Small intestine (tissue), 7 donors: ENCODE measurements at regions not wholly inside any gene's neighbourhood (a gene's known extent, or its start where the extent isn't known, plus 50 kb on each side); places are given as distances from the start of the nearest gene placed in this dataset.

ENCODE experiments used
- DNase-seq, 2 donors: peaks; one replicate each; pipeline versions ENCODE4 v3.0.0 to v3.0.0-alpha.2; 2013
- FAIRE-seq: peaks from 2 replicates; lab custom pipeline; 2012; peaks lifted over from hg19 to GRCh38; lab: Jason Lieb, UNC
- H3K27ac ChIP-seq, 3 donors: one replicate each; pipeline ENCODE4 v1.5.1; 2013; ENCODE audit warnings: low read length in 2 of 3, mild to moderate bottlenecking in 2 of 3, control low read depth in 1 of 3, inconsistent platforms in 1 of 3, low read depth in 1 of 3, moderate library complexity in 1 of 3
- H3K27me3 ChIP-seq, 3 donors: one replicate each; pipeline ENCODE4 v1.6.1; 2013; ENCODE audit warnings: low read length in 3 of 3, inconsistent platforms in 1 of 3; ENCODE audit not compliant: control insufficient read depth in 3 of 3, insufficient read depth in 3 of 3
- H3K36me3 ChIP-seq, 3 donors: one replicate each; pipeline ENCODE4 v1.6.1; 2013; ENCODE audit warnings: low read length in 3 of 3, inconsistent platforms in 1 of 3, low read depth in 1 of 3, mild to moderate bottlenecking in 1 of 3, moderate library complexity in 1 of 3; ENCODE audit not compliant: control insufficient read depth in 3 of 3, insufficient read depth in 2 of 3
- H3K4me1 ChIP-seq, 3 donors: one replicate each; pipeline ENCODE4 v1.6.1; 2013; ENCODE audit warnings: low read length in 2 of 3, inconsistent platforms in 1 of 3, low read depth in 1 of 3, mild to moderate bottlenecking in 1 of 3, moderate library complexity in 1 of 3; ENCODE audit not compliant: control insufficient read depth in 3 of 3, insufficient read depth in 2 of 3
- H3K4me3 ChIP-seq, 3 donors: one replicate each; pipeline ENCODE4 v1.5.1; 2013; ENCODE audit warnings: low read length in 3 of 3, control low read depth in 1 of 3, inconsistent platforms in 1 of 3, low read depth in 1 of 3, mild to moderate bottlenecking in 1 of 3, moderate library complexity in 1 of 3
- H3K9me3 ChIP-seq, 2 donors: one replicate each; pipeline ENCODE4 v1.6.1; 2013; ENCODE audit warnings: low read depth in 1 of 2, low read length in 1 of 2; ENCODE audit not compliant: control insufficient read depth in 2 of 2, insufficient read depth in 1 of 2
- WGBS, 3 donors: extraction: QIAGEN DNeasy Blood & Tissue Kit; methylation state at CpG; one replicate each; pipeline ENCODE4 v1.1.7; 2013; 5-methylcytosine and 5-hydroxymethylcytosine counted together
- donor health status: healthy with polysubstance abuse.
- donor health status: control.
- donor health status: control.
- donor health status: Bipolar disorder and iron deficiency.
- donor health status: healthy.

DNA sequence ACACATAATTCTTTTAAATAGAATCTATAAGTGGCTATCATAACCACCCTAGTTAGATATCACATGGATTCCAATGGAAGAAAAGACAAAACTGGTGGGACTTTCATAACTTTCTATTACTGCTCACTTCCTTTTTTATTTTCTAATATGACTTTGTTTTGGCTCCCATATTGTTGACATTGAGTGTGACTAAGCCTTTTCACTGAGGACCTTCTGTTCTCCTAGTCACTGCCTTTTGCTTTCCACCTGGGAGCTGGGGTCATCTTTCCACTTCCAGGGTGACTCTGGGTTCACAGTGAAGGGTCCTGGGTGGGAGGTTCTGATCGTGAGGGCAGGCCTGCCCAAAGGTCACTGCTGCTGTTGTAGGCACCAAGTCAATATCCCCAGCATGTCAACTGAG lies 275.8 kb downstream of the TGFB2 start:
- H3K9me3 ChIP-seq: no peaks in the 10 kb centered on the region
- DNase-seq (no peak), FAIRE-seq (no peak)
- H3K27ac ChIP-seq: no peak overlapping the region
- no peaks in the 10 kb centered on the region for H3K36me3 ChIP-seq
- 36 to 54% (median 45%) methylated on average over 1 of the region's 1 CpG for WGBS, 3 donors
- H3K4me3 ChIP-seq: no peak overlapping the region
- H3K4me1 ChIP-seq: no peaks in the 10 kb centered on the region
- no peaks in the 10 kb centered on the region for H3K27me3 ChIP-seq

- FAIRE-seq (no peak), DNase-seq (no peak)
- Histone ChIP-seq H3K36me3 (no peaks in the 10 kb centered on the region), H3K27me3 (no peaks in the 10 kb centered on the region), H3K27ac (no peak overlapping the region), H3K4me3 (no peak overlapping the region), H3K4me1 (no peaks in the 10 kb centered on the region), H3K9me3 (no peaks in the 10 kb centered on the region)
- 86 to 89% (median 89%) methylated on average over 2 of the region's 2 CpGs for WGBS, 3 donors
Observed at GRCh38 chr1:218624052-218624451, 278.9 kb downstream of the TGFB2 start.

DNA sequence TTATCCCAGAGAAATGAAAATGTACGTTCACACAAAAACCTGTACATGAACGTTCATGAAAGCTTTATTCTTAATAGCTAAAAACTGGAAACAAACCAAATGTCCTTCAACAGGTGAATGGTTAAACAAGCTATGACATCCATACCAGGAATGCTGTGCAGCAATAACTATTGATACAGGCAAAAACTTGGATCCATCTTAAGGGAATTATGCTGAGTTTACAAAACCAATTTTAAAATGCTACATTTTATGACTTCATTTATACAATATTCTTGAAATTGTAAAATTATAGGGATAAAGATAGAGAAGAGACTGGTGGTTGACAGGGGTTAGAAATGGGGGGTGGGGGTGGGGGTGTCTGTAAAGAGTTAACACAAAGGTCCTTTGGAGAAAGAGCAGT lies 280.3 kb downstream of the TGFB2 start:
- Histone ChIP-seq H3K36me3 (no peaks in the 10 kb centered on the region), H3K27me3 (no peaks in the 10 kb centered on the region), H3K4me1 (no peaks in the 10 kb centered on the region), H3K9me3 (no peaks in the 10 kb centered on the region), H3K27ac (no peak overlapping the region), H3K4me3 (no peak overlapping the region)
- FAIRE-seq (no peak), DNase-seq (no peak)
- 68 to 78% (median 74%) methylated on average over 2 of the region's 2 CpGs for WGBS, 3 donors

DNA sequence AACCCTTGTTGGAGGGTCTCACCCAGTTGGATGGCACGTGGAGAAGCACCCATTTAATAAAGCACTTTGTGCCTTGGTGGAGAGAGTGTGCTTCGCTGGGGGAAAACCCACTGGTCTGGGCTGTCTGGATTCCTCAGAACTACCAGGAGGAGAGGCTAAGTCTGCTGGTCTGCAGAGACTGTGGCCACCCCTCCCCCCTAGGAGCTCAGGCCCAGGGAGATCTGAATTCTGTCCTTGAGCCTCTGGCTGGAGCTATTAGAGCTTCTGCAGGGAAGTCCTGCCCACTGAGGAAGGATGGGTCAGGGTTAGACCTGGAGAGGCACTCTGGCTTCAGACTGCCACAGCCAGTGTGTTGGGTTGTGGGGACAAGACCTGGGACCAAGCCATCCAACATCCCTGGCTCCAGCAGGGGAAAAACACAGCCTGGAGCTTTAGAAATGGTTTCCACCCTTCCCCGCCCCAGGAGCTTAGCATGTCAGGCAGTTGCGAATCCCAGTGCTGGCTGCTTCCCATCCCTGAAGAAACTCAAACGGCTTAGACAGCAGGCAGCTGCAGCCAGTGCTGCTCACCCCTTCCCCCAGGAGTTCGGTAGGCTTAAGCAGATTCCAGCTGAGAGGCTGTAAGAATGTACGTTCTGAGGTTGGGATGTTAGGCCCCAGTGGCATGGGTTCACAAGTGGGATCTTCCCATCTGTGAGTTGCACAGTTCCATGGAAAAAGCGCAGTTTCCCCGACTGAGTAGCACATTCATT lies 288.3 kb downstream of the TGFB2 start:
- FAIRE-seq (no peak), DNase-seq (no peak)
- Histone ChIP-seq H3K27ac (no peak overlapping the region), H3K36me3 (no peaks in the 10 kb centered on the region), H3K4me1 (no peaks in the 10 kb centered on the region), H3K27me3 (no peaks in the 10 kb centered on the region), H3K4me3 (no peak overlapping the region), H3K9me3 (peaks cover 0 to 11% of the 10 kb centered on the region in 2 donors)
- 75 to 86% (median 77%) methylated on average over 9 of the region's 9 CpGs for WGBS, 3 donors

DNA sequence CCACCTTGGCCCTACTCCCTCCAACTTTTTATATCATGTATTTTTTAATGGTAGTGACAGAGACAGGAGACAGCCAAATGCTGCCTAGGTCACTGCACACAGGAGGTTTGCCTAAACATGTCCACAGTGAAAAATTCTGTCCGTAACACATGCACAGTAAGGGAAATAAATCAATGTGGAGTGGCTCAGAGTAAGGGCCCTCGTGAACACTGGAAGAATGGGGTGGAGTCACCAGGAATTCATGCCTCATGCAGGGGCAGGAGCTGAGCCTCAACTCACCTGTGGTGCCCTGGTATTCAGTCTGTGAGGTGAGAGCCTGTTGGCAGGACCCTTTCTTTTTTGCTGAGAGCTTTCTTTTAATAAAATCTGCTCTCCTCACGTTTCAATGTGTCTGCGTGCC lies 289.1 kb downstream of the TGFB2 start:
- H3K4me3 ChIP-seq: no peak overlapping the region
- H3K9me3 ChIP-seq: peaks cover 0 to 11% of the 10 kb centered on the region in 2 donors
- WGBS, 3 donors: 68 to 84% (median 73%) methylated on average over 4 of the region's 4 CpGs
- H3K36me3 ChIP-seq: no peaks in the 10 kb centered on the region
- no peaks in the 10 kb centered on the region for H3K27me3 ChIP-seq
- no peaks in the 10 kb centered on the region for H3K4me1 ChIP-seq
- DNase-seq (no peak), FAIRE-seq (no peak)
- H3K27ac ChIP-seq: no peak overlapping the region

DNA sequence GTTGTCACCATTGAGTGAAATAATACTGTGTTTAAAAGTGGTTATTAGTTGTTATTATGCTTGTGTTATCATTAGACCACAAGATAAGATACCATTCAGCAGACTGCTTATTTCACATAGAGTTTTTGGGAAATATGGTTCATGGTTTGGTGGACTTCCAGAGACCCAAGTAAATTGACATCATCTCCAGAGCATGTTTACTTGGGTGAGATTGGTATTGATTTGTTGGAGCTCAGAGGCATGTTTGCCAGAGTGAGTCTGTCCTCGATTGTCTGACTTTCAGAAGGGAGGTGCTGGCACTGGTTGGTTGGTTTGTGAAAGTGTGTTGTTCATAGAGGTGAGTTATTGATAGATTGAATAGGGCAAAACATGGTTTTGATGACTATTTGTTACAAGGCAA lies 291.4 kb downstream of the TGFB2 start:
- DNase-seq (no peak), FAIRE-seq (no peak)
- 22 to 50% (median 32%) methylated on average over 1 of the region's 1 CpG for WGBS, 3 donors
- Histone ChIP-seq H3K36me3 (no peaks in the 10 kb centered on the region), H3K27me3 (no peaks in the 10 kb centered on the region), H3K4me3 (no peak overlapping the region), H3K9me3 (peaks cover 0 to 11% of the 10 kb centered on the region in 2 donors), H3K4me1 (no peaks in the 10 kb centered on the region), H3K27ac (no peak overlapping the region)

DNA sequence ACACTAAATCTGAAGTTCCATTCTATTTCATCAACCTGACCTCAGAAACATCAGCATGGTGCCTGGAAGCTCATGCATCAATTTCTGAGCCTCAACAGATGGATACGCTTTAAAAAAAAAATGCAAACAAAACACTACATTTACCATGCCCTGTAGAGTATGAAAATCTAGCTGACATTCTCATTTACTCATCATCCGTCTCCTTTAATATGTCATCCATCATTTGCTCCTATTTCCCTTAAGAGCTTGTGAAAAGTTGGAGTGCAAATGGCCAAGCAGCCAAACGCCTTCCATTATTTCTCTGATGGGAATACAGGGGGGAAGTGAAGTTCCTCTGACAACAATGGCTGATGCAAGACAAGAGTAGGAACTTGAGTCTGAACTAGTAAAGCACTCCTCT lies 295.0 kb downstream of the TGFB2 start:
- H3K4me3 ChIP-seq: no peak overlapping the region
- no peak overlapping the region for H3K27ac ChIP-seq
- no peaks in the 10 kb centered on the region for H3K4me1 ChIP-seq
- H3K27me3 ChIP-seq: no peaks in the 10 kb centered on the region
- no peaks in the 10 kb centered on the region for H3K9me3 ChIP-seq
- 79 to 87% (median 85%) methylated on average over 3 of the region's 3 CpGs for WGBS, 3 donors
- FAIRE-seq (no peak), DNase-seq (no peak)
- H3K36me3 ChIP-seq: no peaks in the 10 kb centered on the region

- Histone ChIP-seq H3K27ac (no peak overlapping the region), H3K4me3 (no peak overlapping the region), H3K9me3 (no peaks in the 10 kb centered on the region), H3K36me3 (no peaks in the 10 kb centered on the region), H3K27me3 (no peaks in the 10 kb centered on the region), H3K4me1 (no peaks in the 10 kb centered on the region)
- 82 to 86% (median 83%) methylated on average over 5 of the region's 5 CpGs for WGBS, 3 donors
- DNase-seq (no peak), FAIRE-seq (no peak)
Observed at GRCh38 chr1:218642033-218642948, 297.2 kb downstream of the TGFB2 start.
